ENCODE measurements at regions not wholly inside any gene's neighbourhood (a gene's known extent, or its start where the extent isn't known, plus 50 kb on each side); places are given as distances from the start of the nearest gene placed in this dataset.
A peak's percentile ranks its signal among the peaks of the same experiment; 100 is the strongest.

GRCh38 chr6:140636271-140636907 lies 1261.9 kb upstream of the CITED2 start:
- peak; percentile 25 for DNase-seq (ENCODE audit: low read depth)
- TF ChIP-seq CTCF (IDR thresholded peaks at IDR 0.05; ENCODE audit: insufficient read depth, low read depth, low read length, missing control alignments), result no peak
- H3K4me3 ChIP-seq (ENCODE audit: low read depth, low read length), result no peak overlapping the region

- DNase-seq (ENCODE audit: low read depth), result no peak
- no peak for TF ChIP-seq CTCF (IDR thresholded peaks at IDR 0.05; ENCODE audit: insufficient read depth, low read depth, low read length, missing control alignments)
- H3K4me3 ChIP-seq (ENCODE audit: low read depth, low read length), result no peak overlapping the region
Observed at GRCh38 chr6:140627002-140627401, 1252.6 kb upstream of the CITED2 start.

- no peak for DNase-seq (ENCODE audit: low read depth)
- no peak for TF ChIP-seq CTCF (IDR thresholded peaks at IDR 0.05; ENCODE audit: insufficient read depth, low read depth, low read length, missing control alignments)
- no peak overlapping the region for H3K4me3 ChIP-seq (ENCODE audit: low read depth, low read length)
Observed at GRCh38 chr6:140623498-140623897, 1249.0 kb upstream of the CITED2 start.

GRCh38 chr6:140620496-140620895 lies 1246.0 kb upstream of the CITED2 start:
- DNase-seq (ENCODE audit: low read depth), result no peak
- no peak overlapping the region for H3K4me3 ChIP-seq (ENCODE audit: low read depth, low read length)
- TF ChIP-seq CTCF (IDR thresholded peaks at IDR 0.05; ENCODE audit: insufficient read depth, low read depth, low read length, missing control alignments), result no peak

- DNase-seq (ENCODE audit: low read depth), result no peak
- no peak overlapping the region for H3K4me3 ChIP-seq (ENCODE audit: low read depth, low read length)
- TF ChIP-seq CTCF (IDR thresholded peaks at IDR 0.05; ENCODE audit: insufficient read depth, low read depth, low read length, missing control alignments), result no peak
Observed at GRCh38 chr6:140609956-140610355, 1235.5 kb upstream of the CITED2 start.

- DNase-seq (ENCODE audit: low read depth), result no peak
- no peak for TF ChIP-seq CTCF (IDR thresholded peaks at IDR 0.05; ENCODE audit: insufficient read depth, low read depth, low read length, missing control alignments)
- no peak overlapping the region for H3K4me3 ChIP-seq (ENCODE audit: low read depth, low read length)
Observed at GRCh38 chr6:140609321-140609720, 1234.9 kb upstream of the CITED2 start.

- no peak overlapping the region for H3K4me3 ChIP-seq (ENCODE audit: low read depth, low read length)
- TF ChIP-seq CTCF (IDR thresholded peaks at IDR 0.05; ENCODE audit: insufficient read depth, low read depth, low read length, missing control alignments), result no peak
- no peak for DNase-seq (ENCODE audit: low read depth)
Observed at GRCh38 chr6:140604786-140605185, 1230.3 kb upstream of the CITED2 start.

Data from GM12865 (cell line).